ENCODE measurements at regions not wholly inside any gene's neighbourhood (a gene's known extent, or its start where the extent isn't known, plus 50 kb on each side); places are given as distances from the start of the nearest gene placed in this dataset.

- no peak for TF ChIP-seq POLR2AphosphoS5 (IDR thresholded peaks at IDR 0.05; ENCODE audit: low read depth, low read length)
- TF ChIP-seq TAF1 (IDR thresholded peaks at IDR 0.05; ENCODE audit: borderline replicate concordance, insufficient read depth, low read length): no peak
- TF ChIP-seq REST (IDR thresholded peaks at IDR 0.05; ENCODE audit: insufficient read depth in 1 of 2, low read depth in 2 of 2, low read length in 2 of 2): no peak
- no peak for TF ChIP-seq FOXP2 (optimal IDR thresholded peaks at IDR 0.05; ENCODE audit: borderline replicate concordance, extremely low read depth, extremely low read length, insufficient read depth)
- no peak for TF ChIP-seq SIN3A (IDR thresholded peaks at IDR 0.05; ENCODE audit: borderline replicate concordance, insufficient read depth, low read length)
Measured at GRCh38 chr6:164554700-164555476, 754.5 kb downstream of the C6orf118 start.

GRCh38 chr6:164554226-164554625 lies 755.2 kb downstream of the C6orf118 start:
- no peak for TF ChIP-seq TAF1 (IDR thresholded peaks at IDR 0.05; ENCODE audit: borderline replicate concordance, insufficient read depth, low read length)
- TF ChIP-seq POLR2AphosphoS5 (IDR thresholded peaks at IDR 0.05; ENCODE audit: low read depth, low read length): no peak
- no peak for TF ChIP-seq FOXP2 (optimal IDR thresholded peaks at IDR 0.05; ENCODE audit: borderline replicate concordance, extremely low read depth, extremely low read length, insufficient read depth)
- TF ChIP-seq REST (IDR thresholded peaks at IDR 0.05; ENCODE audit: insufficient read depth in 1 of 2, low read depth in 2 of 2, low read length in 2 of 2): no peak
- no peak for TF ChIP-seq SIN3A (IDR thresholded peaks at IDR 0.05; ENCODE audit: borderline replicate concordance, insufficient read depth, low read length)

GRCh38 chr6:164551706-164552105 lies 757.7 kb downstream of the C6orf118 start:
- TF ChIP-seq TAF1 (IDR thresholded peaks at IDR 0.05; ENCODE audit: borderline replicate concordance, insufficient read depth, low read length): no peak
- no peak for TF ChIP-seq SIN3A (IDR thresholded peaks at IDR 0.05; ENCODE audit: borderline replicate concordance, insufficient read depth, low read length)

- TF ChIP-seq SIN3A (IDR thresholded peaks at IDR 0.05; ENCODE audit: borderline replicate concordance, insufficient read depth, low read length) (no peak), POLR2AphosphoS5 (IDR thresholded peaks at IDR 0.05; ENCODE audit: low read depth, low read length) (no peak), FOXP2 (optimal IDR thresholded peaks at IDR 0.05; ENCODE audit: borderline replicate concordance, extremely low read depth, extremely low read length, insufficient read depth) (no peak), REST (IDR thresholded peaks at IDR 0.05; ENCODE audit: insufficient read depth in 1 of 2, low read depth in 2 of 2, low read length in 2 of 2) (no peak), TAF1 (IDR thresholded peaks at IDR 0.05; ENCODE audit: borderline replicate concordance, insufficient read depth, low read length) (no peak)
Measured at GRCh38 chr6:164547076-164547475, 762.3 kb downstream of the C6orf118 start.

GRCh38 chr6:164546263-164546662 lies 763.1 kb downstream of the C6orf118 start:
- TF ChIP-seq REST (IDR thresholded peaks at IDR 0.05; ENCODE audit: insufficient read depth in 1 of 2, low read depth in 2 of 2, low read length in 2 of 2) (no peak), TAF1 (IDR thresholded peaks at IDR 0.05; ENCODE audit: borderline replicate concordance, insufficient read depth, low read length) (no peak), SIN3A (IDR thresholded peaks at IDR 0.05; ENCODE audit: borderline replicate concordance, insufficient read depth, low read length) (no peak), FOXP2 (optimal IDR thresholded peaks at IDR 0.05; ENCODE audit: borderline replicate concordance, extremely low read depth, extremely low read length, insufficient read depth) (no peak), POLR2AphosphoS5 (IDR thresholded peaks at IDR 0.05; ENCODE audit: low read depth, low read length) (no peak)
